ENCODE measurements at regions not wholly inside any gene's neighbourhood (a gene's known extent, or its start where the extent isn't known, plus 50 kb on each side); places are given as distances from the start of the nearest gene placed in this dataset.

GRCh38 chr4:100059467-100059866 lies 109.4 kb upstream of the H2AZ1 start:
- TF ChIP-seq CTCF (conservative IDR thresholded peaks at IDR 0.05; ENCODE audit: low read length) (no peak), EZH2phosphoT487 (IDR thresholded peaks at IDR 0.05; ENCODE audit: borderline replicate concordance, low read depth, low read length) (no peak)
